Endodermal cell (in vitro differentiated cells): ENCODE measurements at regions not wholly inside any gene's neighbourhood (a gene's known extent, or its start where the extent isn't known, plus 50 kb on each side); places are given as distances from the start of the nearest gene placed in this dataset.

Experiments used
- DNase-seq: peaks from one replicate; pipeline ENCODE4 v3.0.0-alpha.2; 2017
- H3K27ac ChIP-seq: 2 replicates; pipeline ENCODE4 v1.5.1; 2013; ENCODE audit warnings: mild to moderate bottlenecking, low read depth, low read length, moderate library complexity
- H3K27me3 ChIP-seq: 2 replicates; pipeline ENCODE4 v1.6.1; 2013; ENCODE audit warnings: mild to moderate bottlenecking, low read length, moderate library complexity; ENCODE audit not compliant: insufficient read depth, control insufficient read depth, poor library complexity, severe bottlenecking
- H3K36me3 ChIP-seq: 2 replicates; pipeline ENCODE4 v1.7.0; 2013; ENCODE audit warnings: mild to moderate bottlenecking, low read length, moderate library complexity; ENCODE audit not compliant: control insufficient read depth, insufficient read depth
- H3K4me1 ChIP-seq: one replicate; pipeline ENCODE4 v1.7.0; 2013; ENCODE audit warnings: low read length; ENCODE audit not compliant: control insufficient read depth, insufficient read depth
- H3K4me3 ChIP-seq: 2 replicates; pipeline ENCODE4 v1.5.1; 2013; ENCODE audit warnings: mild to moderate bottlenecking, low read length, moderate library complexity
- H3K9ac ChIP-seq: 2 replicates; pipeline ENCODE4 v1.6.1; 2013; ENCODE audit warnings: mild to moderate bottlenecking, low read length, moderate library complexity; ENCODE audit not compliant: poor library complexity, severe bottlenecking; ENCODE audit errors: extremely low read depth
- H3K9me3 ChIP-seq: 2 replicates; pipeline ENCODE4 v1.6.1; 2013; ENCODE audit warnings: mild to moderate bottlenecking, low read length, moderate library complexity; ENCODE audit not compliant: control insufficient read depth
- H3K27ac Mint-ChIP-seq: 2 replicates; pipeline ENCODE4 v1.8.0; 2020; ENCODE audit warnings: mixed read lengths
- H3K27me3 Mint-ChIP-seq: 2 replicates; pipeline ENCODE4 v1.8.0; 2021; ENCODE audit warnings: mild to moderate bottlenecking, mixed read lengths; ENCODE audit not compliant: insufficient read depth
- H3K36me3 Mint-ChIP-seq: 2 replicates; pipeline ENCODE4 v1.8.0; 2020; ENCODE audit warnings: low read depth, mixed read lengths
- H3K4me1 Mint-ChIP-seq: 2 replicates; pipeline ENCODE4 v1.8.0; 2020; ENCODE audit warnings: mixed read lengths
- H3K4me3 Mint-ChIP-seq: 2 replicates; pipeline ENCODE4 v1.8.0; 2020; ENCODE audit warnings: mild to moderate bottlenecking, moderate library complexity, mixed read lengths
- H3K9me3 Mint-ChIP-seq: 2 replicates; pipeline ENCODE4 v1.8.0; 2020; ENCODE audit warnings: mild to moderate bottlenecking, mixed read lengths
- CTCF ChIP-seq: fragments of 200-600 bp; sonication (generic); conservative IDR thresholded peaks from 2 replicates; pipeline ENCODE4 v1.5.0; 2021; ENCODE audit warnings: antibody characterized with exemption, mild to moderate bottlenecking
- WGBS, 2 experiments: methylation state at CpG; one replicate each; pipeline versions ENCODE4 v1.1.5 to v1.1.7; 2013; ENCODE audit warnings: missing lambda C conversion rate in 2 of 2, mixed read lengths in 1 of 2; ENCODE audit not compliant: insufficient coverage in 1 of 2, insufficient read length in 1 of 2; 5-methylcytosine and 5-hydroxymethylcytosine counted together

DNA sequence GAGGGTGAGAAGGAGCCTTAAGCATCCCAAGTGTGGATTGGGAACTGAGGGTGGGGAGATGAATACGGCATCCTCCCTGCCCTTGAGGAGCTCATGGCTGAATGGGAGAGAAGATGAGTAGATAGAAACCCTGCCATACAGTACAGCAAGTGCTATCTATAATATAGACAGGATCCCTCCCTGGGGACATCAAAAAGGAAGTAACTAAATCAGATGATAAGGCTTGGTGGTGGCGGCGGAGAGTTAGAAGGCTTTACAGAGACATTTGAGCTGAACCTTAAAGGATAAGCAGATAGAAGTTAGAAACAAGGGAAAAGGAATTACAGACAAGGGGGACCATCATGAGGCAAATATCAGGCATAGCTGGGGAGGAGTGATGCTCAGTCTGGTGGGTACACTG lies 67.5 kb upstream of the TMEM132E start:
- H3K4me1 ChIP-seq, result peaks cover 6% of the 10 kb centered on the region
- H3K27me3 ChIP-seq, result peaks cover 100% of the 10 kb centered on the region
- H3K27me3 Mint-ChIP-seq, result peaks cover 88% of the 10 kb centered on the region
- no peak overlapping the region for H3K27ac ChIP-seq
- TF ChIP-seq CTCF, result no peak
- WGBS, 2 experiments, result 69 to 91% methylated on average over 3 of the region's 3 CpGs
- no peaks in the 10 kb centered on the region for H3K9me3 ChIP-seq
- no peaks in the 10 kb centered on the region for H3K4me1 Mint-ChIP-seq
- no peaks in the 10 kb centered on the region for H3K36me3 ChIP-seq
- DNase-seq, result no peak
- H3K9ac ChIP-seq, result no peak overlapping the region
- H3K9me3 Mint-ChIP-seq, result no peaks in the 10 kb centered on the region
- H3K36me3 Mint-ChIP-seq, result no peaks in the 10 kb centered on the region
- no peak overlapping the region for H3K4me3 ChIP-seq
- H3K4me3 Mint-ChIP-seq, result no peak overlapping the region
- no peak overlapping the region for H3K27ac Mint-ChIP-seq

DNA sequence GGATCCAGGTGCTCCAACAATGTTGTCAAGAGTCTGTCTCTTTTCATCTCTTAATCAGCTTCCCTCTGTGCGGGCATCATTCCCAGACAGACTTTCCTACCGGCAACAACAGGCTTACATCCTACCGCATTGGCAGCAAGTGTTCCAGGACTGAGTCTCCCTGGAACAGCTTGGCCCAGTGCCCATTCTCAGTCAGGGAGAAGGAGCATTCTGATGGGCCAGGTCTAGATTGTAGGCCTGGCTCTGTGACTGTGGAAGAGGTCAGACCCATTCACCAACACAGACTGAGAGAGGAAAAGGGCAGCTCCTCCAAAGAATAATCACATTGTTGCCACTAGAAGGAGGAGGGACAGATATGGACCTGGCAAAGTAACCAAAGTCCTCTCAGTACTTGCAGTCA lies 68.1 kb upstream of the TMEM132E start:
- no peak overlapping the region for H3K4me3 Mint-ChIP-seq
- Histone ChIP-seq H3K27me3 (peaks cover 100% of the 10 kb centered on the region), H3K4me3 (no peak overlapping the region), H3K27ac (no peak overlapping the region), H3K36me3 (no peaks in the 10 kb centered on the region), H3K9ac (no peak overlapping the region), H3K9me3 (no peaks in the 10 kb centered on the region), H3K4me1 (peaks cover 6% of the 10 kb centered on the region)
- H3K27me3 Mint-ChIP-seq, result peaks cover 91% of the 10 kb centered on the region
- H3K36me3 Mint-ChIP-seq, result no peaks in the 10 kb centered on the region
- no peak for TF ChIP-seq CTCF
- no peak overlapping the region for H3K27ac Mint-ChIP-seq
- DNase-seq, result no peak
- 96 to 100% methylated on average over 2 to 3 of the region's 3 CpGs for WGBS, 2 experiments
- H3K4me1 Mint-ChIP-seq, result no peaks in the 10 kb centered on the region
- no peaks in the 10 kb centered on the region for H3K9me3 Mint-ChIP-seq

DNA sequence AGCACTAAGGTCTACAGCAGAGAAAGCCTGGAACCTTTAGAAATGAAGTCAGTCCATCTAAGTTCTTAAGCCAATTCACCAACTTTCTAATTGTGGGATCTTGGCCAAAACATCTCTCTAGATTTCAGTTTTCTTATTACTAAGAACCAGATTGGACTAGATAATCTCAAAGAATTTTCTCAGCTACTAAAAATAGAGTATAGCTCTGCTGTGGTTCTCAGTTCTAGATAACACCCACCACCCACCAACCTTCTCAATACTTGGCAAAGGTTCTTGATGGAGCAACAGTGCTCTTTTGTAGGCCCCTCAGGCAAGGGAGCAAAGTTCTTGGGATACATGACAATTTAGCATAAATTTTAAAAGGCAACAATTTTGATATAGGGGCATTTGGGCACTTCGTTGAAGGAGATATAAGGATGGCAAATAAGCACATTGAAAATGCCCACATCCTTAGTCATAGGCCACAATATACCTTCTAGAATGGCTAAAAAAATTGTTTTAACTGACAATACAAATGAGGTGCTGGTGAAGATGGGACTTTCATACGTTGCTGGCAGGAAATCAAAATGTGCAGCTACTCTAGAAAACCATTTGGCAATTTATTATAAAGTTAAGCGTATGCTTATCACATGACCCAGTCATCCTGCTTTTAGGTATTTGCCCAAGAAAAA lies 74.4 kb upstream of the TMEM132E start:
- Histone ChIP-seq H3K27me3 (peaks cover 100% of the 10 kb centered on the region), H3K27ac (no peak overlapping the region), H3K4me3 (no peak overlapping the region), H3K4me1 (peaks cover 6% of the 10 kb centered on the region), H3K9ac (no peak overlapping the region), H3K9me3 (no peaks in the 10 kb centered on the region), H3K36me3 (no peaks in the 10 kb centered on the region)
- H3K4me3 Mint-ChIP-seq, result no peak overlapping the region
- no peak for TF ChIP-seq CTCF
- no peak overlapping the region for H3K27ac Mint-ChIP-seq
- DNase-seq, result no peak
- H3K27me3 Mint-ChIP-seq, result peaks cover 83% of the 10 kb centered on the region
- WGBS, 2 experiments, result 70 to 76% methylated on average over 2 of the region's 3 CpGs
- H3K4me1 Mint-ChIP-seq, result no peaks in the 10 kb centered on the region
- H3K9me3 Mint-ChIP-seq, result no peaks in the 10 kb centered on the region
- H3K36me3 Mint-ChIP-seq, result no peaks in the 10 kb centered on the region
